MV-4-11 (cell line): ENCODE measurements at regions not wholly inside any gene's neighbourhood (a gene's known extent, or its start where the extent isn't known, plus 50 kb on each side); places are given as distances from the start of the nearest gene placed in this dataset.
"Not testable (repeated sequence)": the region's sequence is repeated elsewhere in the genome, so short reads cannot be mapped to it uniquely, and the experiment has no call there.

Source experiments
- DNase-seq: peaks from one replicate; lab custom pipeline; 2025; lab: John Stamatoyannopoulos, UW

GRCh38 chr15:61401903-61402698 is 173.0 kb upstream of the RORA start:
- DNase-seq: no peak

- DNase-seq: peak; percentile 4
Measured at GRCh38 chr15:61398310-61398709, 169.2 kb upstream of the RORA start.

- DNase-seq: no peak
Measured at GRCh38 chr15:61396235-61396919, 167.3 kb upstream of the RORA start.

- DNase-seq: peak; percentile 48
Measured at GRCh38 chr15:61393949-61394348, 164.8 kb upstream of the RORA start.

GRCh38 chr15:61393524-61393923 is 164.4 kb upstream of the RORA start:
- DNase-seq: no peak

- peak; percentile 31 for DNase-seq
Measured at GRCh38 chr15:61390138-61390537, 161.0 kb upstream of the RORA start.

- no peak for DNase-seq
Measured at GRCh38 chr15:61389334-61390028, 160.4 kb upstream of the RORA start.

- DNase-seq: no peak
Measured at GRCh38 chr15:61387675-61388074, 158.6 kb upstream of the RORA start.

GRCh38 chr15:61383421-61383820 is 154.3 kb upstream of the RORA start:
- no peak for DNase-seq

- no peak for DNase-seq
Measured at GRCh38 chr15:61382927-61383326, 153.8 kb upstream of the RORA start.

GRCh38 chr15:61381501-61381900 is 152.4 kb upstream of the RORA start:
- DNase-seq: no peak

- DNase-seq: no peak
Measured at GRCh38 chr15:61380270-61380669, 151.2 kb upstream of the RORA start.

- no peak for DNase-seq
Measured at GRCh38 chr15:61379005-61379404, 149.9 kb upstream of the RORA start.

- DNase-seq: no peak
Measured at GRCh38 chr15:61376961-61377360, 147.9 kb upstream of the RORA start.

- no peak for DNase-seq
Measured at GRCh38 chr15:61376516-61376915, 147.4 kb upstream of the RORA start.

GRCh38 chr15:61374848-61375247 is 145.7 kb upstream of the RORA start:
- no peak for DNase-seq

GRCh38 chr15:61367953-61368352 is 138.9 kb upstream of the RORA start:
- DNase-seq: no peak

- no peak for DNase-seq
Measured at GRCh38 chr15:61364871-61365270, 135.8 kb upstream of the RORA start.

GRCh38 chr15:61362912-61363311 is 133.8 kb upstream of the RORA start:
- not testable (repeated sequence) for DNase-seq

- no peak for DNase-seq
Measured at GRCh38 chr15:61344293-61344692, 115.2 kb upstream of the RORA start.

- no peak for DNase-seq
Measured at GRCh38 chr15:61342390-61342789, 113.3 kb upstream of the RORA start.

GRCh38 chr15:61339516-61339915 is 110.4 kb upstream of the RORA start:
- no peak for DNase-seq

- DNase-seq: no peak
Measured at GRCh38 chr15:61337541-61337940, 108.4 kb upstream of the RORA start.
